ENCODE measurements at regions not wholly inside any gene's neighbourhood (a gene's known extent, or its start where the extent isn't known, plus 50 kb on each side); places are given as distances from the start of the nearest gene placed in this dataset.

- TF ChIP-seq, protein P1, sequence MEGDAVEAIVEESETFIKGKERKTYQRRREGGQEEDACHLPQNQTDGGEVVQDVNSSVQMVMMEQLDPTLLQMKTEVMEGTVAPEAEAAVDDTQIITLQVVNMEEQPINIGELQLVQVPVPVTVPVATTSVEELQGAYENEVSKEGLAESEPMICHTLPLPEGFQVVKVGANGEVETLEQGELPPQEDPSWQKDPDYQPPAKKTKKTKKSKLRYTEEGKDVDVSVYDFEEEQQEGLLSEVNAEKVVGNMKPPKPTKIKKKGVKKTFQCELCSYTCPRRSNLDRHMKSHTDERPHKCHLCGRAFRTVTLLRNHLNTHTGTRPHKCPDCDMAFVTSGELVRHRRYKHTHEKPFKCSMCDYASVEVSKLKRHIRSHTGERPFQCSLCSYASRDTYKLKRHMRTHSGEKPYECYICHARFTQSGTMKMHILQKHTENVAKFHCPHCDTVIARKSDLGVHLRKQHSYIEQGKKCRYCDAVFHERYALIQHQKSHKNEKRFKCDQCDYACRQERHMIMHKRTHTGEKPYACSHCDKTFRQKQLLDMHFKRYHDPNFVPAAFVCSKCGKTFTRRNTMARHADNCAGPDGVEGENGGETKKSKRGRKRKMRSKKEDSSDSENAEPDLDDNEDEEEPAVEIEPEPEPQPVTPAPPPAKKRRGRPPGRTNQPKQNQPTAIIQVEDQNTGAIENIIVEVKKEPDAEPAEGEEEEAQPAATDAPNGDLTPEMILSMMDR (conservative IDR thresholded peaks at IDR 0.05 in 1 of 2, IDR thresholded peaks at IDR 0.05 in 1 of 2; ENCODE audit: extremely low read depth in 1 of 2, insufficient read depth in 1 of 2, low read depth in 1 of 2, low read length in 2 of 2) = no peak
- TF ChIP-seq EZH2 (IDR thresholded peaks at IDR 0.05; ENCODE audit: borderline replicate concordance, low read length) = no peak
Observed at GRCh38 chr20:16187956-16188616, 385.2 kb downstream of the KIF16B start.
